Hepatocyte (in vitro differentiated cells): ENCODE measurements at regions not wholly inside any gene's neighbourhood (a gene's known extent, or its start where the extent isn't known, plus 50 kb on each side); places are given as distances from the start of the nearest gene placed in this dataset.

ENCODE experiments used
- CTCF ChIP-seq: fragments of 200-600 bp; sonication (generic); IDR thresholded peaks from 2 replicates; pipeline ENCODE4 v1.5.1; 2016; ENCODE audit warnings: antibody characterized with exemption, mild to moderate bottlenecking; ENCODE audit not compliant: poor library complexity
- EZH2 ChIP-seq: fragments of 200-600 bp; sonication (generic); IDR thresholded peaks from 2 replicates; pipeline ENCODE4 v1.6.1; 2016; ENCODE audit warnings: antibody characterized with exemption, mild to moderate bottlenecking, borderline replicate concordance
- EZH2phosphoT487 ChIP-seq: fragments of 200-600 bp; sonication (generic); IDR thresholded peaks from one replicate; pipeline ENCODE4 v1.6.1; 2018; ENCODE audit warnings: antibody characterized with exemption, mild to moderate bottlenecking, low read depth, moderate library complexity; ENCODE audit not compliant: unreplicated experiment, severe bottlenecking

- TF ChIP-seq EZH2 (no peak), CTCF (no peak), EZH2phosphoT487 (no peak)
These were observed 58.7 kb upstream of the GADD45A start for GRCh38 chr1:67626090-67626860.
